ENCODE measurements at regions not wholly inside any gene's neighbourhood (a gene's known extent, or its start where the extent isn't known, plus 50 kb on each side); places are given as distances from the start of the nearest gene placed in this dataset.

GRCh38 chr19:31975461-31975860 is 369.9 kb upstream of the ZNF507 start:
- TF ChIP-seq CTCF (IDR thresholded peaks at IDR 0.05) (no peak), ZFX (IDR thresholded peaks at IDR 0.05; ENCODE audit: borderline replicate concordance) (no peak)
